Astrocyte of the spinal cord (primary cell): ENCODE measurements at regions not wholly inside any gene's neighbourhood (a gene's known extent, or its start where the extent isn't known, plus 50 kb on each side); places are given as distances from the start of the nearest gene placed in this dataset.

ENCODE experiments used
- DNase-seq: peaks from one replicate; pipeline ENCODE4 v3.0.0; 2011; ENCODE audit warnings: low read depth, low spot score
- H3K4me3 ChIP-seq: 2 replicates; pipeline ENCODE4 v1.5.1; 2011; ENCODE audit warnings: low read depth, mild to moderate bottlenecking, low read length, moderate library complexity
- in situ Hi-C: cut with HindIII; loops from 2 replicates; pipeline ENCODE4 v1.10.0; 2017; ENCODE audit warnings: low sequenced_read_pairs
- TF ChIP-seq, protein P1 (sequence below): IDR thresholded peaks from 2 replicates; pipeline ENCODE4 v1.5.1; 2012; ENCODE audit warnings: low read depth, mild to moderate bottlenecking, low read length, inconsistent platforms

DNA sequence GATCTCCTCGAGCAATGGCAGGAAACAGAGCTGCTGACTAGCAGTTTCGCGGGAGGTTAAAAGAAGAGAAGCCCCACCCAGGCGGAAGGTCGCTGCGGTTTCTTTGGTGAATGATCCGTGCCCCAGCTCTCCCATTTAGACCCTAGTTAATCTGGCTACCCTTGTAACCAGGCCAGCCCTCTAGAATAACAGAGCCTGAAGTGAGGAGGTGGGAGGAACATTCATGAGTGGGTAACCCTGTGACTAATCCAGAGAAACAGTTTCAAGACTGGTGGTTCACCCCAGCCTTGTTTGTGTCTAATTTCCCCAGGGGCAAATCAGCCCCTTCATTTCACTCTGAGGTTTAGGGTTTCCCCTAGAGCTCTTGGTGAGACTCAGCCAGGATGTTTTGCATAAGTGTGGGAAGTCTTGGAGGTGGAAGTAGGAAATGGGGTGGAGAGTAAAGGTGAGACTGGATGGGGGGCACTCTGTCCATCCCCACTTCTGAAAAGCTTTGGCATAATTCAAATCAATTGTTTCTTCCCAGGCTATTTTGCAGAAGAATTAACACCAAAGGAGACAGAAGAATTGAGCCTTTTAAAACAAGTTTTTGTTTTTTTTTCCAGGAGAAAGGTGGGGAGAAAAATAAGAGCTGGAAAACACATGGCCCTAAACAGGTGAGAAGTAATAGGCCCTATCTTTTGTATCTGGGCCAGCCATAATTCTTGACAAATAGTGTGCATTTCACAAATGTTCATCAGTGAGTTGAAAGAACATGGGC, 303.1 kb downstream of the RPLP1 start:
- in situ Hi-C loops: no loop called here
- TF ChIP-seq, protein P1, sequence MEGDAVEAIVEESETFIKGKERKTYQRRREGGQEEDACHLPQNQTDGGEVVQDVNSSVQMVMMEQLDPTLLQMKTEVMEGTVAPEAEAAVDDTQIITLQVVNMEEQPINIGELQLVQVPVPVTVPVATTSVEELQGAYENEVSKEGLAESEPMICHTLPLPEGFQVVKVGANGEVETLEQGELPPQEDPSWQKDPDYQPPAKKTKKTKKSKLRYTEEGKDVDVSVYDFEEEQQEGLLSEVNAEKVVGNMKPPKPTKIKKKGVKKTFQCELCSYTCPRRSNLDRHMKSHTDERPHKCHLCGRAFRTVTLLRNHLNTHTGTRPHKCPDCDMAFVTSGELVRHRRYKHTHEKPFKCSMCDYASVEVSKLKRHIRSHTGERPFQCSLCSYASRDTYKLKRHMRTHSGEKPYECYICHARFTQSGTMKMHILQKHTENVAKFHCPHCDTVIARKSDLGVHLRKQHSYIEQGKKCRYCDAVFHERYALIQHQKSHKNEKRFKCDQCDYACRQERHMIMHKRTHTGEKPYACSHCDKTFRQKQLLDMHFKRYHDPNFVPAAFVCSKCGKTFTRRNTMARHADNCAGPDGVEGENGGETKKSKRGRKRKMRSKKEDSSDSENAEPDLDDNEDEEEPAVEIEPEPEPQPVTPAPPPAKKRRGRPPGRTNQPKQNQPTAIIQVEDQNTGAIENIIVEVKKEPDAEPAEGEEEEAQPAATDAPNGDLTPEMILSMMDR: no peak
- DNase-seq: peak; percentile 42
- H3K4me3 ChIP-seq: no peak overlapping the region

DNA sequence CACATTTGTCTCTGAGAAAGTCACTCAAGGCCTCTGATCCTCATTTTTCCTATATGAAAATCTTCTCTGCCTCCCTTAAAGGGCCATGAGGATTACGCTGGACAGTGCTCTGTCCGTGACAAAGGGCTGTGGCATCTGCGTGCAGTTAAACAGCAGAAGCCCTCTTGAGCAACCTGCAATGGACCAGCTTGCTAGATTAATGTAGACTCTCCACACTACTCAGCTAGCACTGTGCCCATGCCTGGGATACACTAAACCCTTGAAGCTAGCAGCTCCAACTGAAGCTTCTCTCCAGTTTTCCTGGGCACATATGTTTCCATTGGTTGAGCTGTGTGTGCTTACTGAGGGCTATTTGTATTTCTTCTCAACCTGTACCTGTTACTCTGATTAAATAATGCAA, 303.8 kb downstream of the RPLP1 start:
- in situ Hi-C loops: no loop called here
- H3K4me3 ChIP-seq: no peak overlapping the region

DNA sequence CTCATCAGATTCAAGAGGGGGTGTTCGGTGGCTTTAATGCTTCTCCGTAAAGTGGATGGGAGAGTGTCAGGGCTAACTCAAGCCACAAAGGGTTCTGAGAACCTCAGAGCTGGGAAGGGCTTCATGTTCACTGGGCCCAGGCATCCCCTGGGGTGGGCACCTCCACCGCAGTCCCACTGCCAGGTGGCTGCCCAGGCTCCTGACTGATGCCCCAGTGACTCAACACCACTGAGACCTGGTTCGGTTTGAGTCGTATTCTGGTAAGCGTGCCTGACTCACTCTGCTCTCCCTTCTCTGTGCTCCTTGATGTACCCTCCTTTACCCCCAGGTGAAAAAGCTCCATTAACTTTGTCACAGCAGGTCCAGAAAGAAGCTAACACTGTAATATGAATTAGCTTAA, 304.6 kb downstream of the RPLP1 start:
- DNase-seq: no peak
- TF ChIP-seq, protein P1: no peak
- H3K4me3 ChIP-seq: no peak overlapping the region
- in situ Hi-C loops: no loop called here

More for the DNA sequence above, 303.8 kb downstream of the RPLP1 start:
- TF ChIP-seq, protein P1: no peak
- DNase-seq: no peak

DNA sequence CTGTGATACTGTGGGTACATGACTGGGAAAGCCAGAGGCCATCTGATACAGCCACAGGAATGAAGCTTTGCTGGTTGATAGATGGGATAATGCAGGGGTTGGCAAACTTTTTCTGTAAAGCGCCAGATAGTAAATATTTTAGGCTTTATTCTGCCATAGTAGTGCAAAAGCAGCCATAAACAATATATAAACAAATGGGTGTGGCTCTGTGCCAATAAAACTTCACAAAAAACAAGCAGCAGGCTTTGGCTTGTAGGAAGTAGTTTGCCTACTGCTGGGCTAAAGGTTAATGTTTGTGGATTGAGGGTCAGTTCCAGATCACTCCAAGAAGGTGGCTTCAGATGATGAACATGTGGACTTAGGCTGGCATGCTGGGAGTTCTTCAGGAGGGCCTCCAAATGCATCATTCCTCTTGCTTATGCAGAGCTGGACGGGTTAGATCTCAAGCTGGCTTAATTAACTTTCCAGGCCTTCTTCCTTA, 305.7 kb downstream of the RPLP1 start:
- peak; percentile 62 for DNase-seq
- TF ChIP-seq, protein P1: no peak
- in situ Hi-C loops: no loop called here
- no peak overlapping the region for H3K4me3 ChIP-seq

DNA sequence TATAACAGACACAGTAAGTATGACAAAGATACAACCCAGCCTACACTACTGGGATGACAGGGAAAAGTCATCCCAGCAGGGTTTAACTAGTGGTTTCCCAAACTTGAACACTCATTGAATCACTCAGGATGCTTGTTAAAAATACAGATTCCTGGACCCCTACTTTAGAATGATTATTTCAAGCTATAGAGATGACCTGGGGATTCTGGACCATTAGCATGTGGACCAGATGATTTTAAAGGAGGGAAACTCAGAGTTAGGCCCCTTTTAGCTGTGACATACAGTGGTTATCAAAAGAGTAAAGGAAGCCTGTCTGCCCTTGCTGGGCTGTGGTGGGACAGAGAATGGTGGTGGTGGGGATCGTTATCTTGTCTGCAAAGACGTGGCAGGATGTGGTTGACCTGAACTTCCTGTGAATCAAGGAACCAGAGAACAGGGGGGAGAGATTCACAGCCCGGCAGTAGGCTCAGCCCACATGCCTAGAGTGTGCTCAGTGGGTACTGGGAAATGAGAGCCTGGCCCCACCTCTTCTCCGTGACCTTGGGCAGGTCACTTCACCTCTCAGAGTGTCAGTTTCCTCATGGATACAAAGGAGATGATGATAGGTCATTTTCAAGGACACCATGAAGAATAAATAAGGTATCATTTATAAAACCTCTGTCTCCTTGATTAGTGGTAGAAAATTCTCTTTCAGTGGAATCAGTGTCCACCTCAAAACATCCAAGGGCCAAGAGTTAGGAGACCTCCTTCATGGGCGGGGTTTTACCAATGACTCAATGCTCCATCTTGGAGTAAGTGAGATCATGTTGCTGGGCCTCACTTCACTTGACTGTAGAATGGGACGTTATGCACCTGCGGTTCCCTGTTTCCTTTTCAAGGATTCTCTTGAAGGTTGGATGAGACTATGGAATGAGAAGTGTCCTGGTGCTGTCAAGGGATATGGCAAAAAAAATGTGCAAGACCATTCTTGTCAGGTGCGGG, 306.5 kb downstream of the RPLP1 start:
- peak; percentile 33 for DNase-seq
- TF ChIP-seq, protein P1: no peak
- in situ Hi-C loops: no loop called here
- no peak overlapping the region for H3K4me3 ChIP-seq

DNA sequence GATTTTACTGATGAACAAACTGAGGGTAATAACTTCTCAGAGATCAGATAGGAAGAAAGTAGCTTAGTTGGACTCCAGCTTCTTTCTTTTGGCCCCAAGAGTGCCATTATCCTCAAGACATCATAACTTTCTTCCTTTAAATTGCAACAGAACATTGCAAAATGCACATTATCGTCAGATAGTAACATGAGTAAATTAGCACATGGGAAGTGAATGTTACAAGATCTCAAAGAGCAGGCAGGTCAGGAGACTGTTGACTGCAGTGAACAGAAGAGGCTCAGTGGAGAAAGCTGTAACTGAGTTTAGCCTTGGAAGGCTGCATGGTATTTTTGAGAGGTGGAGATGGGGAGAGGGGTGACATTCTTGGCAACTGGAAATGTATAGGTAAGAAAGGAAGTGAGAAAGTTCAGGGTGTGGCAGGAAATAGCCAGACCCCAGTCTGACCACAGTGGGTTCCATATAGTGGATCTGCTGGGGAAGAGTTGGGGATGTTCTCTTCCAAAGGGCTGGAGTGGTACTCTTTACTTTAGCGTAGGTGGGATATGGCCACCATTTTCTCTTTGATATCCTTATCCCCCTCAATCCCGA, 307.7 kb downstream of the RPLP1 start:
- in situ Hi-C loops: no loop called here

More for the DNA sequence above, 307.7 kb downstream of the RPLP1 start:
- no peak overlapping the region for H3K4me3 ChIP-seq
- TF ChIP-seq, protein P1: no peak
- peak; percentile 32 for DNase-seq
